ENCODE measurements at regions not wholly inside any gene's neighbourhood (a gene's known extent, or its start where the extent isn't known, plus 50 kb on each side); places are given as distances from the start of the nearest gene placed in this dataset.

DNA sequence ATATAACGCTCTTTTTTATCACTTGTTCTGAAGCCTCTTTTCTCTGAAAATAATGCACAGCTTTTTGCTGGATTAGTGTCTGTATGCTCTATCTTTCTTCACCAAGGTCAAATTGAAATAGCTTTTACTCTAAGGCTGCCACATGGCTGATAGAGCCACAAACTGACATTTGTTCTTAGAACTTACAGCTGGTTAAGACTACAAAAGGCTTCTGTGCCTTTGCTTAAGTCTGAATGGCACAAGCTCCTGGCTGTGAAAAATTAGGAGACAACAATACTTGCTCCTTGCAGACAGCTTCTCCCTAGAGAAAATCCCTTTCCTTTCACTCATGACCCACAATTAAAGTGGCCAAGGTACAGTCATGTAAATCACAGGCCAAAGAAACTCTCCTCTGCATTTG, 515.3 kb downstream of the DSC3 start (continued):
- TF ChIP-seq PBX3 (IDR thresholded peaks at IDR 0.05): no peak
- no peak for TF ChIP-seq REST (IDR thresholded peaks at IDR 0.05)
- TF ChIP-seq HOXA7 (CRISPR knock-in tag; IDR thresholded peaks at IDR 0.05): no peak

DNA sequence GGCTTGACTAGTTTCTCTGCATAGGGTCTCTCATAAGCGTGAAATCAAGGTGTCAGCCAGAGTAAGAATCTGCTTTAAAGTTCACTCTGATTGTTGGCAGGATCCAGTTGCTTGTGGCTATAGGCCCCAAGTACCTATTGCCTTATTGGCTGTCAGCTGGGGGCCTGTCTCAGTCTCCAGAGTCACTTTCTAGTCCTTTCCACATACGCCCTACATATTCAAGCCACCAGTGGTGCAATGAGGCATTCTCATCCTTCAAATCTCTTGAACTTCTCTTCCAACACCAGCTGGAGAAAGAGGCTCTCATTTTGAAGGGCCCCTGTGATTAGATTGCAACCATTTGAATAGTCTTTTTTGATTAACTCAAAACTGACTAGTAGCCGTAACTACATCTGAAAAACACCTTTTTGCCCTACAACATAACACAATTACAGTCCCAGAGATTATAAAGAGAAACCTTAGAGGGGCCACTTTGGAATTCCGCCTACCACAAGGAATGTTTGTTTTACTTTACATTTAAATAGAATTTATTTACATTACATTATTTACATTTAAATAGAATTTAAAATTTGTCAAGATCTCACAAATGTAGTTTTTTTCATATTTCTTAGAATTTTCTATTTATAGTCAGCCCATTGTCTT, 520.1 kb downstream of the DSC3 start:
- WGBS (ENCODE audit: missing lambda C conversion rate): 10% methylated on average over 4 of the region's 4 CpGs
- FAIRE-seq: no peak

More for the DNA sequence above, 520.1 kb downstream of the DSC3 start:
- POLR2A ChIA-PET: no interaction called here
- CTCF ChIA-PET: no interaction called here
- TF ChIP-seq RNF2 (IDR thresholded peaks at IDR 0.05; ENCODE audit: borderline replicate concordance, low read depth) (no peak), NR3C1 (IDR thresholded peaks at IDR 0.05) (no peak), RAD21 (conservative IDR thresholded peaks at IDR 0.05 in 1 of 2, IDR thresholded peaks at IDR 0.05 in 1 of 2) (no peak), RCOR1 (IDR thresholded peaks at IDR 0.05; ENCODE audit: low read depth, low read length) (no peak), HOXB5 (CRISPR knock-in tag; IDR thresholded peaks at IDR 0.05) (no peak), TP53 (CRISPR knock-in tag; IDR thresholded peaks at IDR 0.05) (no peak), PBX3 (IDR thresholded peaks at IDR 0.05) (no peak), HEYL (CRISPR knock-in tag; IDR thresholded peaks at IDR 0.05) (no peak), FOXS1 (CRISPR knock-in tag; IDR thresholded peaks at IDR 0.05) (no peak), JUNB (IDR thresholded peaks at IDR 0.05) (no peak), RARB (CRISPR knock-in tag; IDR thresholded peaks at IDR 0.05) (no peak), HES2 (IDR thresholded peaks at IDR 0.05) (no peak), MAFK (IDR thresholded peaks at IDR 0.05; ENCODE audit: partially characterized antibody) (no peak), MYC (IDR thresholded peaks at IDR 0.05; ENCODE audit: borderline replicate concordance, low read length) (no peak), POLR2AphosphoS2 (conservative IDR thresholded peaks at IDR 0.05; ENCODE audit: low read length) (no peak), NFE2L2 (conservative IDR thresholded peaks at IDR 0.05; ENCODE audit: low read length) (no peak)
- TF ChIP-seq, protein P1, sequence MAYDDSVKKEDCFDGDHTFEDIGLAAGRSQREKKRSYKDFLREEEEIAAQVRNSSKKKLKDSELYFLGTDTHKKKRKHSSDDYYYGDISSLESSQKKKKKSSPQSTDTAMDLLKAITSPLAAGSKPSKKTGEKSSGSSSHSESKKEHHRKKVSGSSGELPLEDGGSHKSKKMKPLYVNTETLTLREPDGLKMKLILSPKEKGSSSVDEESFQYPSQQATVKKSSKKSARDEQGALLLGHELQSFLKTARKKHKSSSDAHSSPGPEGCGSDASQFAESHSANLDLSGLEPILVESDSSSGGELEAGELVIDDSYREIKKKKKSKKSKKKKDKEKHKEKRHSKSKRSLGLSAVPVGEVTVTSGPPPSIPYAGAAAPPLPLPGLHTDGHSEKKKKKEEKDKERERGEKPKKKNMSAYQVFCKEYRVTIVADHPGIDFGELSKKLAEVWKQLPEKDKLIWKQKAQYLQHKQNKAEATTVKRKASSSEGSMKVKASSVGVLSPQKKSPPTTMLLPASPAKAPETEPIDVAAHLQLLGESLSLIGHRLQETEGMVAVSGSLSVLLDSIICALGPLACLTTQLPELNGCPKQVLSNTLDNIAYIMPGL (CRISPR knock-in tag; IDR thresholded peaks at IDR 0.05; ENCODE audit: borderline replicate concordance): no peak
- TF ChIP-seq, protein P2, sequence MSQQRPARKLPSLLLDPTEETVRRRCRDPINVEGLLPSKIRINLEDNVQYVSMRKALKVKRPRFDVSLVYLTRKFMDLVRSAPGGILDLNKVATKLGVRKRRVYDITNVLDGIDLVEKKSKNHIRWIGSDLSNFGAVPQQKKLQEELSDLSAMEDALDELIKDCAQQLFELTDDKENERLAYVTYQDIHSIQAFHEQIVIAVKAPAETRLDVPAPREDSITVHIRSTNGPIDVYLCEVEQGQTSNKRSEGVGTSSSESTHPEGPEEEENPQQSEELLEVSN (IDR thresholded peaks at IDR 0.05; ENCODE audit: borderline replicate concordance, low read depth): no peak
- TF ChIP-seq, protein P3, sequence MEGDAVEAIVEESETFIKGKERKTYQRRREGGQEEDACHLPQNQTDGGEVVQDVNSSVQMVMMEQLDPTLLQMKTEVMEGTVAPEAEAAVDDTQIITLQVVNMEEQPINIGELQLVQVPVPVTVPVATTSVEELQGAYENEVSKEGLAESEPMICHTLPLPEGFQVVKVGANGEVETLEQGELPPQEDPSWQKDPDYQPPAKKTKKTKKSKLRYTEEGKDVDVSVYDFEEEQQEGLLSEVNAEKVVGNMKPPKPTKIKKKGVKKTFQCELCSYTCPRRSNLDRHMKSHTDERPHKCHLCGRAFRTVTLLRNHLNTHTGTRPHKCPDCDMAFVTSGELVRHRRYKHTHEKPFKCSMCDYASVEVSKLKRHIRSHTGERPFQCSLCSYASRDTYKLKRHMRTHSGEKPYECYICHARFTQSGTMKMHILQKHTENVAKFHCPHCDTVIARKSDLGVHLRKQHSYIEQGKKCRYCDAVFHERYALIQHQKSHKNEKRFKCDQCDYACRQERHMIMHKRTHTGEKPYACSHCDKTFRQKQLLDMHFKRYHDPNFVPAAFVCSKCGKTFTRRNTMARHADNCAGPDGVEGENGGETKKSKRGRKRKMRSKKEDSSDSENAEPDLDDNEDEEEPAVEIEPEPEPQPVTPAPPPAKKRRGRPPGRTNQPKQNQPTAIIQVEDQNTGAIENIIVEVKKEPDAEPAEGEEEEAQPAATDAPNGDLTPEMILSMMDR (IDR thresholded peaks at IDR 0.05): no peak
- TF ChIP-seq, protein P4, sequence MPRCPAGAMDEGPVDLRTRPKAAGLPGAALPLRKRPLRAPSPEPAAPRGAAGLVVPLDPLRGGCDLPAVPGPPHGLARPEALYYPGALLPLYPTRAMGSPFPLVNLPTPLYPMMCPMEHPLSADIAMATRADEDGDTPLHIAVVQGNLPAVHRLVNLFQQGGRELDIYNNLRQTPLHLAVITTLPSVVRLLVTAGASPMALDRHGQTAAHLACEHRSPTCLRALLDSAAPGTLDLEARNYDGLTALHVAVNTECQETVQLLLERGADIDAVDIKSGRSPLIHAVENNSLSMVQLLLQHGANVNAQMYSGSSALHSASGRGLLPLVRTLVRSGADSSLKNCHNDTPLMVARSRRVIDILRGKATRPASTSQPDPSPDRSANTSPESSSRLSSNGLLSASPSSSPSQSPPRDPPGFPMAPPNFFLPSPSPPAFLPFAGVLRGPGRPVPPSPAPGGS (IDR thresholded peaks at IDR 0.05): no peak
- DNase-seq (ENCODE audit: low read depth in 1 of 2, low spot score in 1 of 2) (no peak), ATAC-seq (no peak)
- Histone ChIP-seq H3K9me3 (no peaks in the 10 kb centered on the region), H3K27ac (no peak overlapping the region), H3K4me2 (no peak overlapping the region), H3K4me3 (no peak overlapping the region), H3K4me1 (no peaks in the 10 kb centered on the region)
